HUES48 (cell line): ENCODE measurements at regions not wholly inside any gene's neighbourhood (a gene's known extent, or its start where the extent isn't known, plus 50 kb on each side); places are given as distances from the start of the nearest gene placed in this dataset.
"Not testable (repeated sequence)": the region's sequence is repeated elsewhere in the genome, so short reads cannot be mapped to it uniquely, and the experiment has no call there.

ENCODE experiments used
- H3K27ac ChIP-seq: one replicate; pipeline ENCODE4 v1.7.0; 2013; ENCODE audit warnings: low read depth, low read length, inconsistent platforms
- H3K27me3 ChIP-seq: 2 replicates; pipeline ENCODE4 v1.6.1; 2013; ENCODE audit warnings: mild to moderate bottlenecking, low read length; ENCODE audit not compliant: control insufficient read depth, insufficient read depth
- H3K36me3 ChIP-seq: 2 replicates; pipeline ENCODE4 v1.6.1; 2013; ENCODE audit warnings: low read length; ENCODE audit not compliant: control insufficient read depth, insufficient read depth
- H3K4me1 ChIP-seq: 2 replicates; pipeline ENCODE4 v1.6.1; 2013; ENCODE audit warnings: mild to moderate bottlenecking, low read length; ENCODE audit not compliant: control insufficient read depth, insufficient read depth
- H3K4me3 ChIP-seq: 2 replicates; pipeline ENCODE4 v1.5.1; 2013; ENCODE audit warnings: mild to moderate bottlenecking, low read depth, low read length
- H3K9ac ChIP-seq: 2 replicates; pipeline ENCODE4 v1.6.1; 2013; ENCODE audit warnings: mild to moderate bottlenecking, low read depth, low read length, moderate library complexity
- H3K9me3 ChIP-seq: 2 replicates; pipeline ENCODE4 v1.6.1; 2013; ENCODE audit warnings: low read length; ENCODE audit not compliant: control insufficient read depth, insufficient read depth

DNA sequence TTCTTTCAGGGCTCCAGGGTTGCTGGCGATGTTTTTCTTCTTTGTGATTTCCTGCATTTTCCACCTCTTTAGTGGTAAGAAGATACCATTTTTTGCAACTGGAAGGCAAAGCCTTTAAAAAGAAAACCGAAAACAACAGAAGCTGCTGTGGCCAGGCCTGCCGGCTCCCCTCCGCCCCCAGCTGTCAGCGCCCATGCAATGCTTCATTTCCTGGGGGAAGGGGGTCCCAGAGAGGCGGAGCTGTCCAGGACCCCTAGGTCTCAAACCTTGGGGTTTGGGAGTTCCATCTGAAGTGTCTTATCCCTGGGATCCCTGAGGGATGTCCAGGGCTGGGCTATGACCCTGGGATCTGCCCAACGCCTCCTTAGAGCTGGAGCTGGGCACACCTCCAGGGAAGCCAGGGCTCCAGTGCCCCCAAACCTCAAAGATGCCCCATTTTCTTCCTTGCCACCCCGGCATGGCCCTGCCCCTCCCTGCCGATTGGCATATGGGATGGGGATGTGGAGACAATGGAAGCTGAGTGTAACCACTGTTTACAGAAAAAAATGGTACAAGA lies 257.2 kb upstream of the MVB12B start:
- Histone ChIP-seq H3K9ac (no peak overlapping the region), H3K27me3 (no peaks in the 10 kb centered on the region)

DNA sequence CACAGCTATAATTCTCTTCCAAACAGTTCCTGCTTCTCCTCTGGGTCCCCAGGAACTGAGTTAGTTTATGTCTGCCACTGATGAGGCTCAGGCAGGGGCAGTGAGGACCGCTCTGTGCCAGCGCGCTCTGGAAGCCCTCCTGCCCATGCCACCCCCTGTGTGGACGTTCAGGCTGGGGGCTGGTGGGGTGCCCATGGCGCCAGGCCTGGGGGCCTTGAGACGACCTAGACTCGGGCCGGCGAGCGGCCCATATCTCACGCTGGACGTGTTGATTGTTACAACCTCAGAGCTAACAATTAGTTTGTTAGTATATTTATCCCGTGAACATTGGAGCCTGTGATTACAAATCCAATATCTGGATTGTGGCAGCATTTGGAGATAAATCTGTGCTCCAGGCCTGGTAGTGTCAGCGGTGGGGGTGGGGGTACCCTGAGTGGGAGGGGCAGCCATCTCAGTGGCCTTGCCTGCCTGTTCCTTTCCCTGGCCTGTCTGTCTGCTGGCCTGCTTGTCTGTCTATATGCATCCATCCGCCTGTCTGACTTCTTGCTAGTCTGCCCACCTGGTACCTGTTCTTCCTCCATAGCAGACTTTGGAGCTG lies 256.5 kb upstream of the MVB12B start:
- Histone ChIP-seq H3K27me3 (no peaks in the 10 kb centered on the region), H3K4me3 (no peak overlapping the region), H3K9me3 (no peaks in the 10 kb centered on the region), H3K9ac (no peak overlapping the region), H3K4me1 (no peaks in the 10 kb centered on the region), H3K36me3 (no peaks in the 10 kb centered on the region), H3K27ac (no peak overlapping the region)

More for the DNA sequence above, 257.2 kb upstream of the MVB12B start:
- no peaks in the 10 kb centered on the region for H3K4me1 ChIP-seq
- H3K27ac ChIP-seq, result no peak overlapping the region
- no peaks in the 10 kb centered on the region for H3K9me3 ChIP-seq
- H3K4me3 ChIP-seq, result no peak overlapping the region
- H3K36me3 ChIP-seq, result no peaks in the 10 kb centered on the region

DNA sequence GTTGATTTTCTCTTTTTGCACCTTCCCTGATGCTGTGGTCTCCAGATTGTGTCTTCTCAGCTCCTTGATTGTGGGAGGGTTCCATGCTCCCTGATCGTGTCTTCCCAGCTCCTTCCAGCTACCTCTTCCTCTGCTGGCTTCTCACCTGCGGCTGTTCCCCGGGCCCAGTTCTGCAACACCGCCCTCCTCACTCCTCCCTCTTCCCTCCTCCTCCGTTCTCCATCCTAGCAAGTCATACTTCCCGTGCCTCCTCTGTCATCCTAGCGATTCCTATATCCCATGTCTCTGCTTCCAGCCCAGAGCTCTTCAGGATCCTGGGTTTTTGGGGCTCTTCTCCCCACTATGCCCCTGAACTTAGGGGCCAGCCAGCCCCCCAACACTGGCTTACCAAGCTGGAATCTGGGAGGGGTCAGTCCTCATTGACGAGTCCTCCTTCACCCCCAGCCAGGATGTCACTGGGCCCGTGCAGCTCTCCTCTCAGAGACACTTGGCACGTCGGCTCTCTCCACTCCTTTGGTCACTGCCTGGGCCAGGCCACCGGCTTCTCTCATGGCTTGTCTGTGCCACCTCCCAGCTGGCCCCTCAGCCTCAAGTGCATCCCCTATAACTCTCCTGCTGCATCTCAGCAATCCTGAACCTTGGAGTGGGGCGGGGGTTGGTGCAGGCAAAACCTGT lies 255.4 kb upstream of the MVB12B start:
- Histone ChIP-seq H3K27ac (no peak overlapping the region), H3K4me1 (no peaks in the 10 kb centered on the region), H3K27me3 (no peaks in the 10 kb centered on the region), H3K4me3 (no peak overlapping the region), H3K36me3 (no peaks in the 10 kb centered on the region), H3K9me3 (no peaks in the 10 kb centered on the region), H3K9ac (no peak overlapping the region)

DNA sequence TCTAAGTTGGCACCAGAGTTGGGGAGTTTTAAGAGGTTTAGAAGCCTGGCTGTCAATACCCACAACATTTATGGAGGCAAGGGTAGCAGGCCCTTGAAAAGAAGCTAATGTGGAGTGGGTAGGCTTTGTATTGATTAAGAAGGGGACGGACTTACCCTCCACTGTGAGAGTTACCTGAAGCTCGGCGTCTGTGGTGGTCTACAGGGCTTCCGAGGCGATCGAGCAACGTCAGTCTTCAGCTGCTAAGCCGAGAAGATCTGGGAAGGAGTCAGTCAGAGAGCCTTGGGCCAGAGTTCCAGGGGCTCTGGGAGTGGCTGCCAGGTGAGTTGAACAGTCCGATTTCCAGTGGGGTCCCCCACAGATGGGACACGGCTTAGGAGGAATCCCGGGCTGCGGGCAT lies 249.0 kb upstream of the MVB12B start:
- not testable (repeated sequence) for H3K9me3 ChIP-seq, H3K9ac ChIP-seq, H3K36me3 ChIP-seq, H3K27ac ChIP-seq, H3K4me1 ChIP-seq, H3K4me3 ChIP-seq, H3K27me3 ChIP-seq

DNA sequence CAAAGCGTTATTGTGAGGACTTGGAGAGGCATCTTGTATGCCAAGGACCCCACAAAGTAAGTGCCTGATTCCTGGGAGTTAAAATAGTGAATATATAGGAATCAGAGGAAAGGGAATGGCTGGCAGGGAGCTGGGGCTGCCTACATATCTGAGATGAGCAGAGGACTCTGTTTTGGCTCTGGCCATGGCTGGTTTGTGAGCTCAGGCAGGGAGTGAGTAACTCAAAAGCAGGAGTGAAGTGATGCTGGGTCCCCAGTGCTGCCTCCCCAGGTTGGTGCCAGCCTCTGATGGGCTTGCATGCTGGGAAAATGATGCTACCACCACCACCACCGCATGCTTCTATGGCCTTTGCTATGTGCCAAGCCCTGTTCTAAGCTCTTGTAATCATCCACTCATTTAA lies 246.0 kb upstream of the MVB12B start:
- H3K9me3 ChIP-seq, result peaks cover 7% of the 10 kb centered on the region; the same call in 1 of the 2 replicates
- no peaks in the 10 kb centered on the region for H3K4me1 ChIP-seq
- no peaks in the 10 kb centered on the region for H3K36me3 ChIP-seq
- H3K9ac ChIP-seq, result no peak overlapping the region
- no peaks in the 10 kb centered on the region for H3K27me3 ChIP-seq
- H3K27ac ChIP-seq, result no peak overlapping the region
- H3K4me3 ChIP-seq, result no peak overlapping the region

DNA sequence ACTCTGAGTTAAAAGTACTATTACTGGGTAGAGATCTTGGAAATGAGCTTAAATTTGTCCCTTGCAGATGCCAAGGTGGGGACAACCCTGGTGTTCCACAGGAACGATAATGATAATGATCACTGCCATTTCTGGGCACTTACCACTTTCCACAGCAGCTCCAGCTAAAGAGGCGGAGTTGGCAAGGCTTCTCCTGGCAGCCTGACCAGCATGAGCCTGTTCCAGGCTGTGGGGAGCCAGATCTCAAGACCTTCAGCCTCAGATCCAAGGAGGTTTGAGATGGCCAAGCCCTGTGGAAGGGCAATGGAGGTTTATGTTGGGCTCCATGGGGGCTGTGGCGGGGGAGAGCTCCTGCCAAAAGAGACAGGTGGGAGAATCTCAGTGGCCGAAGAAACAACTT lies 244.9 kb upstream of the MVB12B start:
- H3K4me3 ChIP-seq, result no peak overlapping the region
- H3K4me1 ChIP-seq, result no peaks in the 10 kb centered on the region
- no peak overlapping the region for H3K9ac ChIP-seq
- no peak overlapping the region for H3K27ac ChIP-seq
- no peaks in the 10 kb centered on the region for H3K27me3 ChIP-seq
- H3K9me3 ChIP-seq, result peaks cover 7% of the 10 kb centered on the region; the same call in 1 of the 2 replicates
- H3K36me3 ChIP-seq, result no peaks in the 10 kb centered on the region

DNA sequence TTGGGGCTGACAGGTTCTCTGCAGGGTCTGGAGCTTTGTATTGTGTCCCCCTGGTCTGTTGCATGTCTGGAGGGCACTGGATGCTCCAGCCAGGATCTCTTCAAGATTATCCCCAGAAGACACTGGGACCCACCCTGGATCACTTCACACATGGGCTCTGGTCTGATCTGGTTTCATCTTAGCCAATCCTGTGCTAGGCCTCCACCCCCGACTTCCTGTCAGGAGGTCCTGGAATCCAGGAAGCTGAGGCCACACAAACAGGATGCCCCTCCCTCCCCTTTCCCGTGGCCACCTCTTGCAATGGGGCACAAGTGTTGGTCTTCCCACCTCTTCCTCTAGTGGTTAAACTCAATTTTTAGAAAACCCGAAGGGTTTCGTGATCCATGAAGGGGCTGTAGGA lies 242.6 kb upstream of the MVB12B start:
- Histone ChIP-seq H3K9ac (no peak overlapping the region), H3K27me3 (no peaks in the 10 kb centered on the region), H3K27ac (no peak overlapping the region), H3K4me3 (no peak overlapping the region), H3K9me3 (peaks cover 7% of the 10 kb centered on the region; the same call in 1 of the 2 replicates), H3K36me3 (no peaks in the 10 kb centered on the region), H3K4me1 (no peaks in the 10 kb centered on the region)

DNA sequence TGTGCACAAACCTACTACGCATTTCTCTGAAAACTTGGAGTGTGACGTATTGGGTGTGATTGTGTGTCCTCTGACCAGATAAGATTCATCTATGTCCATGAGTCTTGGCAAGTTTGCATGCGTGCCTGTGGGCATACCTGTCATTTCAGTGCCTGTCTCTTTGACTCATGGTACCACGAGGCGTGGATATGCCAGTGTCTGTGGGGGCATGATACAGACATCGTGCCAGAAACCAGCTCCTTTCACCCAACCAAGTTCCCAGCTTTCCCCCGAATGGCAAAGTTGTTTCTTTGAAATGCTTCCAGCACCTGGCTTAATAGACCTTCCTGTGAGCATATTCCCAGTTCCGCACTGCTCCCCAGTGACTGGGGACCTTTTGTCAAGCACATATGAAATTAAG lies 241.9 kb upstream of the MVB12B start:
- Histone ChIP-seq H3K27ac (no peak overlapping the region), H3K4me3 (no peak overlapping the region), H3K9me3 (peaks cover 7% of the 10 kb centered on the region; the same call in 1 of the 2 replicates), H3K9ac (no peak overlapping the region), H3K4me1 (no peaks in the 10 kb centered on the region), H3K27me3 (no peaks in the 10 kb centered on the region), H3K36me3 (no peaks in the 10 kb centered on the region)

DNA sequence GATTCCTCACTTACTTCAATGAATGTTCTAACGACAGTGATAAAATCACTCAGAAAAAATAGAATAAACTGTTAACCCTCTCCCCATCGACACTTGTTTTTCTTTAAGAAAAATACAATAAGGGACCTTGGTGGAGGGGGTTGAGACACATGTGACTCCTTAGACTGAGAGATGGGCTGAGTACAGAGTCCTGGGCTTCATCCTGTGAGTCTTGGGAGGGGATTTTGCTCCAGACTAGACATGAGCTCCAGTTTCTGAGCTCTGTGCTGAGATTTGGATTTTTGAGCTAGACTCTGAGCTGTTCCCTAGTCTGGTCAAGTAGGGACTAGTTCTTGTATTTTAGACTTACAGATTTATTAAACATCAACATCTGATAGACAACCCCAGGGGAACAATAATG lies 241.5 kb upstream of the MVB12B start:
- H3K27me3 ChIP-seq, result no peaks in the 10 kb centered on the region
- H3K4me1 ChIP-seq, result no peaks in the 10 kb centered on the region
- H3K9me3 ChIP-seq, result peaks cover 7% of the 10 kb centered on the region; the same call in 1 of the 2 replicates
- H3K9ac ChIP-seq, result no peak overlapping the region
- no peak overlapping the region for H3K4me3 ChIP-seq
- no peak overlapping the region for H3K27ac ChIP-seq
- no peaks in the 10 kb centered on the region for H3K36me3 ChIP-seq

DNA sequence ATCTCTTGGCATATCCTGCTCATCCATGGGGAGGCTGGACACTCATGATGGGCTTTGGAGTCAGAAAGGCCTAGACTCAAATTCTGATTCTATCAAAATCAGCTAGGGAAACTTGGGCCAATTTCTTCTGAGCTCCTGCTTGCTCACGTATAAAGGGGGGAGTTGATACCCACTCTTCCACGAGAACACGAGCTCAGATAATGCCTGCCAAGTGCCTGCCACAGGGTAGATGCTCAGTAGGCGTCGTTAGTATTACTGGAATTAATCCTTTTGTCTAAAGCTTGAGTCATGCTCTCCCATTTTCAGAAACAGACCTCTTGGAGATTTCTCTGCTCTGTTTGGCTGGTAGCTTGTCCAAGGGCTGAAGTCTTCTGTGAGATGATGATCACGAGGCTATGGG lies 238.3 kb upstream of the MVB12B start:
- H3K9ac ChIP-seq, result no peak overlapping the region
- no peaks in the 10 kb centered on the region for H3K27me3 ChIP-seq
- H3K4me3 ChIP-seq, result no peak overlapping the region
- H3K36me3 ChIP-seq, result no peaks in the 10 kb centered on the region
- no peaks in the 10 kb centered on the region for H3K4me1 ChIP-seq
- H3K27ac ChIP-seq, result no peak overlapping the region
- no peaks in the 10 kb centered on the region for H3K9me3 ChIP-seq

DNA sequence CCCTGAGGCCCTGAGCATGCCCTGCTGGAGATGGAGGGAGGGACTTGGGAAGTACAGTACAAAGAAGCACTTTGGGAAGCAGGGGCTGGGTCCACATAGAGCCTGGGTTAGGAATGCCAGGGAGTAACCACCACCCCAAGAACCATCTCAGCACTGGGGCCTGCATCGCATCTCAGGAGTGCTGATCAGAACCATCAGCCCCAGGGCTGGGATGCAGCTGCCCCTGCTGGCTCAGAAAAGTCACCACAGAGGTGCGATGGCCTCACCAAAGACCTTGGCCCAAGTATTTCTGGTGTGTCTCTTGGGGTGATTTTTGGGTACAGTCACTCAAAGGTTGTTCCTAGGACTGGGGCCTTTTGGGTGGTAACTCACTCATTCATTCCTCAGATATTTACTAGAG lies 236.8 kb upstream of the MVB12B start:
- H3K9me3 ChIP-seq, result no peaks in the 10 kb centered on the region
- H3K4me1 ChIP-seq, result no peaks in the 10 kb centered on the region
- no peaks in the 10 kb centered on the region for H3K36me3 ChIP-seq
- no peak overlapping the region for H3K9ac ChIP-seq
- no peaks in the 10 kb centered on the region for H3K27me3 ChIP-seq
- H3K27ac ChIP-seq, result no peak overlapping the region
- H3K4me3 ChIP-seq, result no peak overlapping the region
